Right lobe of liver (tissue), 4 donors: ENCODE measurements at regions not wholly inside any gene's neighbourhood (a gene's known extent, or its start where the extent isn't known, plus 50 kb on each side); places are given as distances from the start of the nearest gene placed in this dataset.

ENCODE experiments used
- POLR2A ChIP-seq: fragments of 450-650 bp; IDR thresholded peaks from one replicate; pipeline ENCODE4 v1.6.1; 2017; ENCODE audit warnings: antibody characterized with exemption, mild to moderate bottlenecking
- TF ChIP-seq, protein P1 (sequence below), 4 donors: fragments of 200-600 bp in 3 of 4; fragments of 450-650 bp in 1 of 4; IDR thresholded peaks; one replicate each; pipeline versions ENCODE4 v1.5.1 to v1.8.0; 2016 to 2022; ENCODE audit warnings: antibody characterized with exemption in 4 of 4, mild to moderate bottlenecking in 2 of 4
- donor health status: DM: no; HTN: no; CAD: no.
- donor health status: DM: no; HTN: no; CAD: no.
- donor health status: DM: no; HTN: yes; CAD: no.

DNA sequence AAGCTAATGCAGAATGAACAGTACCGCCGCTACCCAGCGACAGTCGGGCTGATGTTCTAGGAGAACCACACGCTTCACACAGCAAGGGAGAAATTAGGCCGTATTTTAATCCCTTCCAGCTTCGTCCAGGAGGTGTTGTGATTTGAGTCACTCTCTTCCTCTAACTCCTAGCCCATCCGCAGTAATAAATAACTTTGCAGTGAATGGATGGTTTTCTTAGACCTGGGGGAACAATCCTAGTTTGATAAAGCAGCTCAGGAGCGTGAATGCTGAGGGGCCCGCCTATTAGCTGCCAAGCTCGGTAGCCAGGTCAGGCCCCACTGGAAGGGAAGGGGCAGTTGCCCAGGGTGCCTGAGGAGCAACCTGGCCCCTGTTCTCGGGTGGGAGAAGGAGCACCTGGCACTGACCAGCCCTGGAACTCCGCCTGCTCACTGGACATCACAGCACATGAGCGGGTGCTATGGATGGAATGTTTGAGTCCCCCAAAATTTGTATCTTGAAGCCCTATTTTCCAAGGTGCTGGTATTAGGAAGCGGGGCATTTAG lies 146.0 kb upstream of the AFDN start:
- TF ChIP-seq, protein P1, sequence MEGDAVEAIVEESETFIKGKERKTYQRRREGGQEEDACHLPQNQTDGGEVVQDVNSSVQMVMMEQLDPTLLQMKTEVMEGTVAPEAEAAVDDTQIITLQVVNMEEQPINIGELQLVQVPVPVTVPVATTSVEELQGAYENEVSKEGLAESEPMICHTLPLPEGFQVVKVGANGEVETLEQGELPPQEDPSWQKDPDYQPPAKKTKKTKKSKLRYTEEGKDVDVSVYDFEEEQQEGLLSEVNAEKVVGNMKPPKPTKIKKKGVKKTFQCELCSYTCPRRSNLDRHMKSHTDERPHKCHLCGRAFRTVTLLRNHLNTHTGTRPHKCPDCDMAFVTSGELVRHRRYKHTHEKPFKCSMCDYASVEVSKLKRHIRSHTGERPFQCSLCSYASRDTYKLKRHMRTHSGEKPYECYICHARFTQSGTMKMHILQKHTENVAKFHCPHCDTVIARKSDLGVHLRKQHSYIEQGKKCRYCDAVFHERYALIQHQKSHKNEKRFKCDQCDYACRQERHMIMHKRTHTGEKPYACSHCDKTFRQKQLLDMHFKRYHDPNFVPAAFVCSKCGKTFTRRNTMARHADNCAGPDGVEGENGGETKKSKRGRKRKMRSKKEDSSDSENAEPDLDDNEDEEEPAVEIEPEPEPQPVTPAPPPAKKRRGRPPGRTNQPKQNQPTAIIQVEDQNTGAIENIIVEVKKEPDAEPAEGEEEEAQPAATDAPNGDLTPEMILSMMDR (IDR thresholded peaks at IDR 0.05) = no peak
- TF ChIP-seq POLR2A = no peak
